CD4-positive, alpha-beta memory T cell (primary cell): ENCODE measurements at regions not wholly inside any gene's neighbourhood (a gene's known extent, or its start where the extent isn't known, plus 50 kb on each side); places are given as distances from the start of the nearest gene placed in this dataset.

Source experiments
- CTCF ChIA-PET: fragments of 350-600 bp; sonication (Branson Sonifier 250); formaldehyde crosslinking; loops from one replicate; lab custom pipeline; 2021; ENCODE audit warnings: inconsistent platforms; ENCODE audit not compliant: partially characterized antibody; lab: Charles Lee
- POLR2A ChIA-PET: fragments of 350-600 bp; sonication (Branson Sonifier 250); formaldehyde crosslinking; loops from one replicate; lab custom pipeline; 2021; ENCODE audit not compliant: partially characterized antibody; lab: Charles Lee
- DNase-seq, 5 donors: peaks; one replicate each; pipeline versions ENCODE4 v3.0.0 to v3.0.0-alpha.2; 2020 to 2022; ENCODE audit warnings: mixed read lengths in 1 of 5
- H3K27ac ChIP-seq: one replicate; pipeline ENCODE4 v1.7.0; 2013; ENCODE audit warnings: low read depth, low read length
- H3K27me3 ChIP-seq: 2 replicates; pipeline ENCODE4 v1.7.0; 2013; ENCODE audit warnings: mild to moderate bottlenecking, low read length, moderate library complexity; ENCODE audit not compliant: insufficient read depth
- H3K36me3 ChIP-seq: 2 replicates; pipeline ENCODE4 v1.7.0; 2013; ENCODE audit warnings: mild to moderate bottlenecking, low read length, moderate library complexity; ENCODE audit not compliant: insufficient read depth
- H3K4me1 ChIP-seq: 2 replicates; pipeline ENCODE4 v1.7.0; 2013; ENCODE audit warnings: mild to moderate bottlenecking, low read length, moderate library complexity; ENCODE audit not compliant: insufficient read depth
- H3K4me3 ChIP-seq, 2 donors: one replicate each; pipeline ENCODE4 v1.7.0; 2013; ENCODE audit warnings: low read length in 2 of 2, mild to moderate bottlenecking in 1 of 2
- H3K9me3 ChIP-seq, 2 donors: one replicate each; pipeline ENCODE4 v1.7.0; 2013; ENCODE audit warnings: low read length in 2 of 2, control low read depth in 1 of 2; ENCODE audit not compliant: control insufficient read depth in 1 of 2
- H3K27ac Mint-ChIP-seq, 7 donors: one replicate each; pipeline ENCODE4 v1.8.0; 2020 to 2021; ENCODE audit warnings: mixed read lengths in 7 of 7, mild to moderate bottlenecking in 6 of 7, inconsistent platforms in 3 of 7, moderate library complexity in 3 of 7
- H3K27me3 Mint-ChIP-seq, 2 donors: one replicate each; pipeline ENCODE4 v1.8.0; 2020 to 2021; ENCODE audit warnings: mixed read lengths in 2 of 2
- H3K36me3 Mint-ChIP-seq, 2 donors: one replicate each; pipeline ENCODE4 v1.8.0; 2020 to 2021; ENCODE audit warnings: mixed read lengths in 2 of 2, inconsistent platforms in 1 of 2, mild to moderate bottlenecking in 1 of 2
- H3K4me1 Mint-ChIP-seq, 4 donors: one replicate each; pipeline ENCODE4 v1.8.0; 2020 to 2021; ENCODE audit warnings: mixed read lengths in 4 of 4, mild to moderate bottlenecking in 1 of 4
- H3K4me3 Mint-ChIP-seq, 8 donors: one replicate each; pipeline ENCODE4 v1.8.0; 2020 to 2021; ENCODE audit warnings: mixed read lengths in 8 of 8, mild to moderate bottlenecking in 7 of 8, moderate library complexity in 6 of 8, inconsistent platforms in 3 of 8
- H3K9me3 Mint-ChIP-seq, 8 donors: one replicate each; pipeline ENCODE4 v1.8.0; 2020 to 2021; ENCODE audit warnings: mixed read lengths in 8 of 8, mild to moderate bottlenecking in 5 of 8, inconsistent platforms in 3 of 8, moderate library complexity in 1 of 8
- intact Hi-C: fragments of 100-400 bp; cut with micrococcal nuclease; formaldehyde crosslinking; loops from one replicate; pipeline ENCODE4 v1.15.1; 2023

GRCh38 chr3:176776622-176777175, 420.6 kb downstream of the TBL1XR1 start:
- no peaks in the 10 kb centered on the region for H3K36me3 ChIP-seq
- ChIA-PET CTCF (no interaction called here), POLR2A (no interaction called here)
- no peak overlapping the region for H3K27ac Mint-ChIP-seq
- H3K27me3 ChIP-seq: no peaks in the 10 kb centered on the region
- no peak for DNase-seq
- no peak overlapping the region for H3K4me3 Mint-ChIP-seq
- H3K9me3 ChIP-seq: no peaks in the 10 kb centered on the region
- H3K27ac ChIP-seq: no peak overlapping the region
- H3K4me3 ChIP-seq: no peak overlapping the region
- H3K9me3 Mint-ChIP-seq: peaks cover 0 to 21% (median 7%) of the 10 kb centered on the region in 8 donors
- peaks cover 0 to 4% of the 10 kb centered on the region in 2 donors for H3K36me3 Mint-ChIP-seq
- intact Hi-C loops: no loop called here
- peaks cover 0 to 2% of the 10 kb centered on the region in 2 donors for H3K27me3 Mint-ChIP-seq
- no peaks in the 10 kb centered on the region for H3K4me1 Mint-ChIP-seq
- no peaks in the 10 kb centered on the region for H3K4me1 ChIP-seq

- ChIA-PET CTCF (no interaction called here), POLR2A (no interaction called here)
- intact Hi-C loops: no loop called here
- Mint-ChIP-seq H3K36me3 (peaks cover 0 to 4% of the 10 kb centered on the region in 2 donors), H3K4me1 (no peaks in the 10 kb centered on the region), H3K27ac (no peak overlapping the region), H3K4me3 (no peak overlapping the region), H3K27me3 (peaks cover 0 to 3% of the 10 kb centered on the region in 2 donors), H3K9me3 (peaks cover 3 to 38% (median 21%) of the 10 kb centered on the region in 8 donors)
- Histone ChIP-seq H3K4me3 (no peak overlapping the region), H3K27me3 (no peaks in the 10 kb centered on the region), H3K27ac (no peak overlapping the region), H3K9me3 (no peaks in the 10 kb centered on the region), H3K36me3 (no peaks in the 10 kb centered on the region), H3K4me1 (no peaks in the 10 kb centered on the region)
- no peak for DNase-seq
These were observed 427.6 kb downstream of the TBL1XR1 start for GRCh38 chr3:176769547-176770190.

DNA sequence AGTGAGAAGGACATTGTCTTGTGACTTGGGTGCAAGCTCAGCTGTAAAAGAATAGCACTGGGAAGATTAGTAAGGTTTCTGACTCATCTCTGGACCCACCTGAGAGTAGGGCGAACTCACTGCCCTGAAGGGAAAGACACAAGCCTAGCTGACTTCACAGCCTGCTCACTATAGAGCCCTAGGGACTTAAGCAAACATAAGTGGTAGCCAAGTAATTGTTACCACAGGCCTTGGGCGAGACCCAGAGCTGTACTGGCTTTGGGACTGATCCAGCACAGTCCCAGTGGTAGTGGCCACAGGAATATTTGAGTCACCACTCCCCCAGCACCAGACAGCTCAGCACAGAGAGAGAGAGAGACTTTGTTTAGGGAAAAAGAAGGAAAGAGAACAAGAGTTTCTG, 429.9 kb downstream of the TBL1XR1 start:
- Mint-ChIP-seq H3K27me3 (peaks cover 0 to 1% of the 10 kb centered on the region in 2 donors), H3K27ac (peak overlapping the region in 1 of 7 donors; percentile 18), H3K9me3 (peaks cover 3 to 24% (median 11%) of the 10 kb centered on the region in 8 donors), H3K4me3 (no peak overlapping the region), H3K4me1 (no peaks in the 10 kb centered on the region), H3K36me3 (no peaks in the 10 kb centered on the region)
- no peaks in the 10 kb centered on the region for H3K9me3 ChIP-seq
- DNase-seq: no peak
- H3K27me3 ChIP-seq: no peaks in the 10 kb centered on the region
- no peak overlapping the region for H3K4me3 ChIP-seq
- H3K36me3 ChIP-seq: no peaks in the 10 kb centered on the region
- POLR2A ChIA-PET: no interaction called here
- CTCF ChIA-PET: no interaction called here
- no peak overlapping the region for H3K27ac ChIP-seq
- intact Hi-C loops: no loop called here
- no peaks in the 10 kb centered on the region for H3K4me1 ChIP-seq

GRCh38 chr3:176766862-176767261, 430.4 kb downstream of the TBL1XR1 start:
- no peak overlapping the region for H3K4me3 Mint-ChIP-seq
- Histone ChIP-seq H3K4me3 (no peak overlapping the region), H3K4me1 (no peaks in the 10 kb centered on the region), H3K9me3 (no peaks in the 10 kb centered on the region), H3K27me3 (no peaks in the 10 kb centered on the region), H3K36me3 (no peaks in the 10 kb centered on the region), H3K27ac (no peak overlapping the region)
- H3K4me1 Mint-ChIP-seq: no peaks in the 10 kb centered on the region
- ChIA-PET CTCF (no interaction called here), POLR2A (no interaction called here)
- peaks cover 4 to 24% (median 10%) of the 10 kb centered on the region in 8 donors for H3K9me3 Mint-ChIP-seq
- no peak overlapping the region for H3K27ac Mint-ChIP-seq
- intact Hi-C loops: no loop called here
- H3K36me3 Mint-ChIP-seq: no peaks in the 10 kb centered on the region
- no peak for DNase-seq
- peaks cover 0 to 1% of the 10 kb centered on the region in 2 donors for H3K27me3 Mint-ChIP-seq

DNA sequence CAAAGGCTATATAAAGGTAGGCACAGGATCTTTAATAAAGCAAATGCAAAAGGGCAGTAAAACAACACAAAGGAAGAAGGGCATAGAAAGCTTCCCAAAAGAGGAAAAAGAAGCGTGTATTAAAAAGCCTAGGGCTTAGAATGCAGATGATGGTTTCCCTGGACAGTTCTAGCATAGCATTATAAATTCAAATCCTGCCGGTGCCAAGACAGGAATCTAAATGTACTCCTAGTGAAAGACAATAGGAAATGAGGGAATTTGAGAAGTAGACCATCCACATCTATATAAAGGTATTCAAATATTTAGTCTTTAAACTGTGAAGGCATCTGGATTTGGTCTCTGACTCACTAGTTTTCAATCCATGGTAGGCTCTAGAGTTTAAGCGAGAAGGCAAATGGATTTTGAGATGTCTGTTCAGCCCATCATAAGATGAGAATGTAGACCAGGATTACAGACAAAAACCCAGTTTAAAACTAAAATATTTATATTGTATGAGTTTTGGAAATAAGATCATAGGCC, 431.8 kb downstream of the TBL1XR1 start:
- H3K27ac ChIP-seq: no peak overlapping the region
- no peaks in the 10 kb centered on the region for H3K36me3 ChIP-seq
- no peaks in the 10 kb centered on the region for H3K27me3 ChIP-seq
- H3K9me3 ChIP-seq: no peaks in the 10 kb centered on the region
- Mint-ChIP-seq H3K36me3 (no peaks in the 10 kb centered on the region), H3K27ac (no peak overlapping the region), H3K9me3 (peaks cover 4 to 19% (median 10%) of the 10 kb centered on the region in 8 donors), H3K27me3 (peaks cover 0 to 1% of the 10 kb centered on the region in 2 donors), H3K4me3 (no peak overlapping the region), H3K4me1 (no peaks in the 10 kb centered on the region)
- POLR2A ChIA-PET: no interaction called here
- intact Hi-C loops: no loop called here
- DNase-seq: no peak
- no peaks in the 10 kb centered on the region for H3K4me1 ChIP-seq
- CTCF ChIA-PET: no interaction called here
- H3K4me3 ChIP-seq: no peak overlapping the region

GRCh38 chr3:176759815-176760506, 437.3 kb downstream of the TBL1XR1 start:
- H3K4me1 Mint-ChIP-seq: no peaks in the 10 kb centered on the region
- CTCF ChIA-PET: no interaction called here
- H3K4me3 Mint-ChIP-seq: no peak overlapping the region

GRCh38 chr3:176757429-176757828, 439.9 kb downstream of the TBL1XR1 start:
- Histone ChIP-seq H3K9me3 (no peaks in the 10 kb centered on the region), H3K27ac (no peak overlapping the region), H3K4me1 (no peaks in the 10 kb centered on the region), H3K4me3 (no peak overlapping the region), H3K36me3 (no peaks in the 10 kb centered on the region), H3K27me3 (no peaks in the 10 kb centered on the region)
- H3K27me3 Mint-ChIP-seq: peaks cover 2 to 4% of the 10 kb centered on the region in 2 donors
- ChIA-PET POLR2A (no interaction called here), CTCF (no interaction called here)
- no peak for DNase-seq
- no peak overlapping the region for H3K4me3 Mint-ChIP-seq
- intact Hi-C loops: no loop called here
- H3K36me3 Mint-ChIP-seq: no peaks in the 10 kb centered on the region
- no peaks in the 10 kb centered on the region for H3K4me1 Mint-ChIP-seq
- H3K9me3 Mint-ChIP-seq: peaks cover 0 to 2% (median 0%) of the 10 kb centered on the region in 8 donors
- no peak overlapping the region for H3K27ac Mint-ChIP-seq

More at GRCh38 chr3:176759815-176760506, 437.3 kb downstream of the TBL1XR1 start:
- Histone ChIP-seq H3K9me3 (no peaks in the 10 kb centered on the region), H3K27ac (no peak overlapping the region), H3K36me3 (no peaks in the 10 kb centered on the region), H3K4me3 (no peak overlapping the region), H3K4me1 (no peaks in the 10 kb centered on the region), H3K27me3 (no peaks in the 10 kb centered on the region)
- Mint-ChIP-seq H3K27me3 (peaks cover 1 to 2% of the 10 kb centered on the region in 2 donors), H3K36me3 (no peaks in the 10 kb centered on the region), H3K27ac (no peak overlapping the region), H3K9me3 (peaks cover 0 to 3% (median under 1%) of the 10 kb centered on the region in 8 donors)
- POLR2A ChIA-PET: no interaction called here
- no peak for DNase-seq
- intact Hi-C loops: no loop called here
